ENCODE measurements at regions not wholly inside any gene's neighbourhood (a gene's known extent, or its start where the extent isn't known, plus 50 kb on each side); places are given as distances from the start of the nearest gene placed in this dataset.

DNA sequence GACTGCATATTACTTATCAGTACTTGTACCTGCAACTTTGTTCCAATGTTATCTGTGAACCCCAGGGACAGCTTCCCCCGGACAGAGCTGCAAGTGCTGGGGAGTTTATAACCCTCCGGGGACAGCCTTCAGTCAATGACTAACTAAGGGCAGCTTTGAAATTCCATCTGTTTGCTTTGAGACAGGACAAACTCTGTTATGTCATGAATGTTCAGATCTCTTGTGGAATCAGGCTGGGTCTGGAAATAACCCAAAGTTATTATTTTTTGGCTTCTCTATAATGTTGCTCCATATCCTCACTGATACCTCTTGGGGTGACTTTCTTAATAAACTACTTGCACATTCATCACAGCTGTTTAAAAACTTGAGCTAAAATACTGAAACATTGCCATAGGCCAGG, 617.5 kb upstream of the TLE4 start:
- TF ChIP-seq POLR2A (IDR thresholded peaks at IDR 0.05) (no peak), EP300 (IDR thresholded peaks at IDR 0.05) (no peak)
- TF ChIP-seq, protein P1, sequence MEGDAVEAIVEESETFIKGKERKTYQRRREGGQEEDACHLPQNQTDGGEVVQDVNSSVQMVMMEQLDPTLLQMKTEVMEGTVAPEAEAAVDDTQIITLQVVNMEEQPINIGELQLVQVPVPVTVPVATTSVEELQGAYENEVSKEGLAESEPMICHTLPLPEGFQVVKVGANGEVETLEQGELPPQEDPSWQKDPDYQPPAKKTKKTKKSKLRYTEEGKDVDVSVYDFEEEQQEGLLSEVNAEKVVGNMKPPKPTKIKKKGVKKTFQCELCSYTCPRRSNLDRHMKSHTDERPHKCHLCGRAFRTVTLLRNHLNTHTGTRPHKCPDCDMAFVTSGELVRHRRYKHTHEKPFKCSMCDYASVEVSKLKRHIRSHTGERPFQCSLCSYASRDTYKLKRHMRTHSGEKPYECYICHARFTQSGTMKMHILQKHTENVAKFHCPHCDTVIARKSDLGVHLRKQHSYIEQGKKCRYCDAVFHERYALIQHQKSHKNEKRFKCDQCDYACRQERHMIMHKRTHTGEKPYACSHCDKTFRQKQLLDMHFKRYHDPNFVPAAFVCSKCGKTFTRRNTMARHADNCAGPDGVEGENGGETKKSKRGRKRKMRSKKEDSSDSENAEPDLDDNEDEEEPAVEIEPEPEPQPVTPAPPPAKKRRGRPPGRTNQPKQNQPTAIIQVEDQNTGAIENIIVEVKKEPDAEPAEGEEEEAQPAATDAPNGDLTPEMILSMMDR (IDR thresholded peaks at IDR 0.05): no peak
